Caco-2 (cell line): ENCODE measurements at regions not wholly inside any gene's neighbourhood (a gene's known extent, or its start where the extent isn't known, plus 50 kb on each side); places are given as distances from the start of the nearest gene placed in this dataset.
A peak's percentile ranks its signal among the peaks of the same experiment; 100 is the strongest.

ENCODE experiments used
- BruUV-seq: library from RNA; stranded (reverse); fragments of 400-500 nt; replicated peaks from 2 replicates; lab custom pipeline; 2021; lab: Mats Ljungman, UMichigan
- CTCF ChIA-PET: fragments of 300-600 bp; sonication (Branson Sonifier 250); formaldehyde crosslinking; loops from one replicate; lab custom pipeline; 2022; ENCODE audit warnings: antibody characterized with exemption; lab: Charles Lee
- POLR2A ChIA-PET: fragments of 300-600 bp; sonication (Branson Sonifier 250); formaldehyde crosslinking; loops from one replicate; lab custom pipeline; 2022; ENCODE audit warnings: antibody characterized with exemption; lab: Charles Lee
- DNase-seq, 2 experiments: peaks; one replicate each; pipeline versions ENCODE4 v3.0.0 to v3.0.0-alpha.2; 2020 to 2022
- H3K27me3 ChIP-seq: replicated peaks from 2 replicates; pipeline ENCODE4 v1.6.0; 2011; ENCODE audit warnings: low read length; ENCODE audit not compliant: control insufficient read depth, insufficient read depth
- H3K36me3 ChIP-seq: 2 replicates; pipeline ENCODE4 v1.5.1; 2011; ENCODE audit warnings: low read length; ENCODE audit not compliant: control insufficient read depth, insufficient read depth
- H3K4me1 ChIP-seq: fragments of 250-450 bp; sonication (Bioruptor Pico); 2 replicates; pipeline ENCODE4 v1.5.1; 2020; ENCODE audit warnings: mild to moderate bottlenecking
- H3K4me3 ChIP-seq: 2 replicates; pipeline ENCODE4 v1.5.1; 2011; ENCODE audit warnings: low read depth, mild to moderate bottlenecking, control low read depth, low read length
- H3K9me3 ChIP-seq: fragments of 250-450 bp; sonication (Bioruptor Pico); 2 replicates; pipeline ENCODE4 v1.5.1; 2020; ENCODE audit warnings: mild to moderate bottlenecking, moderate library complexity
- H3K27ac Mint-ChIP-seq: one replicate; pipeline ENCODE4 v1.8.0; 2022; ENCODE audit warnings: mixed read lengths; ENCODE audit not compliant: unreplicated experiment
- H3K27me3 Mint-ChIP-seq: one replicate; pipeline ENCODE4 v1.8.0; 2022; ENCODE audit warnings: mixed read lengths; ENCODE audit not compliant: insufficient read depth, unreplicated experiment
- H3K36me3 Mint-ChIP-seq: one replicate; pipeline ENCODE4 v1.8.0; 2022; ENCODE audit warnings: mild to moderate bottlenecking, mixed read lengths; ENCODE audit not compliant: insufficient read depth, unreplicated experiment
- H3K4me1 Mint-ChIP-seq: one replicate; pipeline ENCODE4 v1.8.0; 2022; ENCODE audit warnings: low read depth, mixed read lengths; ENCODE audit not compliant: unreplicated experiment
- H3K4me3 Mint-ChIP-seq: one replicate; pipeline ENCODE4 v1.8.0; 2022; ENCODE audit warnings: mild to moderate bottlenecking, moderate library complexity, mixed read lengths; ENCODE audit not compliant: unreplicated experiment
- H3K9me3 Mint-ChIP-seq: one replicate; pipeline ENCODE4 v1.8.0; 2022; ENCODE audit warnings: mixed read lengths; ENCODE audit not compliant: unreplicated experiment
- intact Hi-C: fragments of 100-400 bp; cut with micrococcal nuclease; formaldehyde crosslinking; loops from one replicate; pipeline ENCODE4 v1.10.0; 2022; ENCODE audit not compliant: unreplicated experiment
- TF ChIP-seq, protein P1 (sequence below), 2 experiments: fragments of 200-600 bp in 1 of 2; IDR thresholded peaks; 1 replicate in 1 of 2; 2 replicates in 1 of 2; pipeline versions ENCODE4 v1.5.1 to v1.8.0; 2011 to 2022; ENCODE audit warnings: antibody characterized with exemption in 1 of 2, control low read depth in 1 of 2, inconsistent platforms in 1 of 2, low read depth in 1 of 2, low read length in 1 of 2, mild to moderate bottlenecking in 1 of 2, moderate library complexity in 1 of 2; ENCODE audit not compliant: insufficient read depth in 1 of 2, severe bottlenecking in 1 of 2, unreplicated experiment in 1 of 2

DNA sequence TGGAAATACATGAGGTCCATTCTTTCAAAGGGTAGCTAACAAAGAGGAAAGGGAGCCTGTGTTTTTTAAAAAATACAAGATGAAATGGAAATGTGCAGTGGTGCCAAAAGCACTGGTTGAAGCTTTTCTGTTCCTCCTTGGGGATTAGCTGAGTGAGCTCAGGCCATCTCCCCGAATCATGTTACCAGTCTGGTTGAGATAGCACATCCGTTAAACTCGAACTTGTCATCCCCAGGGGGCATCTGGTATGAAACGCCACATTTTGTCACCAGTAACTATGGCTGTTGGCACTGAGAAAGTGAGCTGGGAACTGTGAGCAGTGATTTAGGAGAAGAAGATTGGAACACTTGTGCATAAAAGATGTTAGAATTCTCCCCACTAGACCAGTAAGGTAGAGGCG is 196.2 kb downstream of the SAMD5 start:
- BruUV-seq: no TSS peak
- Histone ChIP-seq H3K27me3 (no peaks in the 10 kb centered on the region), H3K4me1 (peaks cover 39% of the 10 kb centered on the region), H3K36me3 (no peaks in the 10 kb centered on the region), H3K4me3 (no peak overlapping the region), H3K9me3 (no peaks in the 10 kb centered on the region)
- Mint-ChIP-seq H3K4me3 (no peak overlapping the region), H3K9me3 (no peaks in the 10 kb centered on the region), H3K4me1 (peaks cover 23% of the 10 kb centered on the region), H3K27me3 (no peaks in the 10 kb centered on the region), H3K27ac (no peak overlapping the region), H3K36me3 (no peaks in the 10 kb centered on the region)
- intact Hi-C loops: no loop called here
- ChIA-PET CTCF (no interaction called here), POLR2A (no interaction called here)
- TF ChIP-seq, protein P1, sequence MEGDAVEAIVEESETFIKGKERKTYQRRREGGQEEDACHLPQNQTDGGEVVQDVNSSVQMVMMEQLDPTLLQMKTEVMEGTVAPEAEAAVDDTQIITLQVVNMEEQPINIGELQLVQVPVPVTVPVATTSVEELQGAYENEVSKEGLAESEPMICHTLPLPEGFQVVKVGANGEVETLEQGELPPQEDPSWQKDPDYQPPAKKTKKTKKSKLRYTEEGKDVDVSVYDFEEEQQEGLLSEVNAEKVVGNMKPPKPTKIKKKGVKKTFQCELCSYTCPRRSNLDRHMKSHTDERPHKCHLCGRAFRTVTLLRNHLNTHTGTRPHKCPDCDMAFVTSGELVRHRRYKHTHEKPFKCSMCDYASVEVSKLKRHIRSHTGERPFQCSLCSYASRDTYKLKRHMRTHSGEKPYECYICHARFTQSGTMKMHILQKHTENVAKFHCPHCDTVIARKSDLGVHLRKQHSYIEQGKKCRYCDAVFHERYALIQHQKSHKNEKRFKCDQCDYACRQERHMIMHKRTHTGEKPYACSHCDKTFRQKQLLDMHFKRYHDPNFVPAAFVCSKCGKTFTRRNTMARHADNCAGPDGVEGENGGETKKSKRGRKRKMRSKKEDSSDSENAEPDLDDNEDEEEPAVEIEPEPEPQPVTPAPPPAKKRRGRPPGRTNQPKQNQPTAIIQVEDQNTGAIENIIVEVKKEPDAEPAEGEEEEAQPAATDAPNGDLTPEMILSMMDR (IDR thresholded peaks at IDR 0.05; ENCODE audit: insufficient read depth in 1 of 2, low read depth in 1 of 2, low read length in 1 of 2, severe bottlenecking in 1 of 2, unreplicated experiment in 1 of 2): no peak
- no peak for DNase-seq

DNA sequence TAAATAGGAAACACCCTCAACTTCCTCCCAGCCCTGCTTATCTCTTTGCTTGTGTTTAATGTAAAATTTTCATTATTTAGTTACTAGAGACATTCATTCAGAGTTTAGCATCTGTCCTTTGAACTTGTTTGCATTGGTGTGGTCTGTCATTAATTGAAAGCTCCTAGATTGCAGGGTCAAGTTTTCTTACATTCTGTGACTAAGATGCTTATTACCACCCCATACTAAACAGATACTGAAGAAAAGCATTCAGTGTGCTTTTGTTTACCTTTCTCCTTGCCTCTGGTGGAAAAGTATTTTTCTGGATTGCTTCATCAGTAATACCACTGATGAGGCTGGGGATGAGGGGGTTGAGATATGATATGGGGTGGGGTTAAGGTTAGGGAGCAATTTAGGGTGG is 199.0 kb downstream of the SAMD5 start:
- H3K4me3 ChIP-seq: no peak overlapping the region
- TF ChIP-seq, protein P1 (IDR thresholded peaks at IDR 0.05; ENCODE audit: insufficient read depth in 1 of 2, low read depth in 1 of 2, low read length in 1 of 2, severe bottlenecking in 1 of 2, unreplicated experiment in 1 of 2): no peak
- H3K4me1 ChIP-seq: peaks cover 44% of the 10 kb centered on the region
- H3K27ac Mint-ChIP-seq: peak overlapping the region; percentile 69
- H3K36me3 Mint-ChIP-seq: no peaks in the 10 kb centered on the region
- no TSS peak for BruUV-seq
- no peaks in the 10 kb centered on the region for H3K36me3 ChIP-seq
- no peaks in the 10 kb centered on the region for H3K9me3 ChIP-seq
- POLR2A ChIA-PET: interaction anchor here (0.6 kb wide), 1 partner anchor 44 kb away, joined by 7 read pairs; no protein-coding TSS in a partner anchor
- peaks cover 37% of the 10 kb centered on the region for H3K4me1 Mint-ChIP-seq
- DNase-seq: peak in 1 of 2 experiments; percentile 30
- intact Hi-C loops: no loop called here
- no peaks in the 10 kb centered on the region for H3K27me3 Mint-ChIP-seq
- no peaks in the 10 kb centered on the region for H3K27me3 ChIP-seq
- CTCF ChIA-PET: no interaction called here
- no peaks in the 10 kb centered on the region for H3K9me3 Mint-ChIP-seq
- no peak overlapping the region for H3K4me3 Mint-ChIP-seq

DNA sequence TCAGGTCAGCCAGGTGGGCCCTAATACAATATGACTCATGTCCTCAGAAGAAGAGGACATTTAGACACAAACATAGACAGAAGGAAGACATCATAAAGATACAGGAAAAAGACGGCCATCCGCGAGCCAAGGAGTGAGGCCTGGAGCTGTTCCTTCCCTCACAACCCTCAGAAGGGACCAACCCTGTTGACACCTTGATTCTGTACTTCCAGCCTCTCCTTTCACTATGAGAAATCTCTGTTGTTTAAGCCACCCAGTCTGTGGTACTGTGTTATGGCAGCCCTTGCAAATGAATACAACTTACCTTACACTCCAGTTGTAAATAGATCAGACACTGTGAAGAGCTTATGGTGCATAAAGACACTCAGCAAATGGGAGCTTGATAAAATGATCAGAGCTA is 199.7 kb downstream of the SAMD5 start:
- Mint-ChIP-seq H3K9me3 (no peaks in the 10 kb centered on the region), H3K36me3 (no peaks in the 10 kb centered on the region), H3K27me3 (no peaks in the 10 kb centered on the region), H3K27ac (peak overlapping the region; percentile 69), H3K4me3 (no peak overlapping the region), H3K4me1 (peaks cover 37% of the 10 kb centered on the region)
- H3K4me3 ChIP-seq: no peak overlapping the region
- H3K27me3 ChIP-seq: no peaks in the 10 kb centered on the region
- peaks cover 44% of the 10 kb centered on the region for H3K4me1 ChIP-seq
- BruUV-seq: no TSS peak
- intact Hi-C loops: no loop called here
- CTCF ChIA-PET: no interaction called here
- no peaks in the 10 kb centered on the region for H3K36me3 ChIP-seq
- POLR2A ChIA-PET: interaction anchor here (0.5 kb wide), 1 partner anchor 71 kb away, joined by 3 read pairs; no protein-coding TSS in a partner anchor
- DNase-seq: no peak
- H3K9me3 ChIP-seq: no peaks in the 10 kb centered on the region
- TF ChIP-seq, protein P1 (IDR thresholded peaks at IDR 0.05; ENCODE audit: insufficient read depth in 1 of 2, low read depth in 1 of 2, low read length in 1 of 2, severe bottlenecking in 1 of 2, unreplicated experiment in 1 of 2): no peak
